Endodermal cell (in vitro differentiated cells): ENCODE measurements at regions not wholly inside any gene's neighbourhood (a gene's known extent, or its start where the extent isn't known, plus 50 kb on each side); places are given as distances from the start of the nearest gene placed in this dataset.

ENCODE experiments used
- DNase-seq: peaks from one replicate; pipeline ENCODE4 v3.0.0-alpha.2; 2017
- H3K27ac ChIP-seq: 2 replicates; pipeline ENCODE4 v1.5.1; 2013; ENCODE audit warnings: mild to moderate bottlenecking, low read depth, low read length, moderate library complexity
- H3K27me3 ChIP-seq: 2 replicates; pipeline ENCODE4 v1.6.1; 2013; ENCODE audit warnings: mild to moderate bottlenecking, low read length, moderate library complexity; ENCODE audit not compliant: insufficient read depth, control insufficient read depth, poor library complexity, severe bottlenecking
- H3K36me3 ChIP-seq: 2 replicates; pipeline ENCODE4 v1.7.0; 2013; ENCODE audit warnings: mild to moderate bottlenecking, low read length, moderate library complexity; ENCODE audit not compliant: control insufficient read depth, insufficient read depth
- H3K4me1 ChIP-seq: one replicate; pipeline ENCODE4 v1.7.0; 2013; ENCODE audit warnings: low read length; ENCODE audit not compliant: control insufficient read depth, insufficient read depth
- H3K4me3 ChIP-seq: 2 replicates; pipeline ENCODE4 v1.5.1; 2013; ENCODE audit warnings: mild to moderate bottlenecking, low read length, moderate library complexity
- H3K9ac ChIP-seq: 2 replicates; pipeline ENCODE4 v1.6.1; 2013; ENCODE audit warnings: mild to moderate bottlenecking, low read length, moderate library complexity; ENCODE audit not compliant: poor library complexity, severe bottlenecking; ENCODE audit errors: extremely low read depth
- H3K9me3 ChIP-seq: 2 replicates; pipeline ENCODE4 v1.6.1; 2013; ENCODE audit warnings: mild to moderate bottlenecking, low read length, moderate library complexity; ENCODE audit not compliant: control insufficient read depth
- H3K27ac Mint-ChIP-seq: 2 replicates; pipeline ENCODE4 v1.8.0; 2020; ENCODE audit warnings: mixed read lengths
- H3K27me3 Mint-ChIP-seq: 2 replicates; pipeline ENCODE4 v1.8.0; 2021; ENCODE audit warnings: mild to moderate bottlenecking, mixed read lengths; ENCODE audit not compliant: insufficient read depth
- H3K36me3 Mint-ChIP-seq: 2 replicates; pipeline ENCODE4 v1.8.0; 2020; ENCODE audit warnings: low read depth, mixed read lengths
- H3K4me1 Mint-ChIP-seq: 2 replicates; pipeline ENCODE4 v1.8.0; 2020; ENCODE audit warnings: mixed read lengths
- H3K4me3 Mint-ChIP-seq: 2 replicates; pipeline ENCODE4 v1.8.0; 2020; ENCODE audit warnings: mild to moderate bottlenecking, moderate library complexity, mixed read lengths
- H3K9me3 Mint-ChIP-seq: 2 replicates; pipeline ENCODE4 v1.8.0; 2020; ENCODE audit warnings: mild to moderate bottlenecking, mixed read lengths
- CTCF ChIP-seq: fragments of 200-600 bp; sonication (generic); conservative IDR thresholded peaks from 2 replicates; pipeline ENCODE4 v1.5.0; 2021; ENCODE audit warnings: antibody characterized with exemption, mild to moderate bottlenecking
- WGBS, 2 experiments: methylation state at CpG; one replicate each; pipeline versions ENCODE4 v1.1.5 to v1.1.7; 2013; ENCODE audit warnings: missing lambda C conversion rate in 2 of 2, mixed read lengths in 1 of 2; ENCODE audit not compliant: insufficient coverage in 1 of 2, insufficient read length in 1 of 2; 5-methylcytosine and 5-hydroxymethylcytosine counted together

DNA sequence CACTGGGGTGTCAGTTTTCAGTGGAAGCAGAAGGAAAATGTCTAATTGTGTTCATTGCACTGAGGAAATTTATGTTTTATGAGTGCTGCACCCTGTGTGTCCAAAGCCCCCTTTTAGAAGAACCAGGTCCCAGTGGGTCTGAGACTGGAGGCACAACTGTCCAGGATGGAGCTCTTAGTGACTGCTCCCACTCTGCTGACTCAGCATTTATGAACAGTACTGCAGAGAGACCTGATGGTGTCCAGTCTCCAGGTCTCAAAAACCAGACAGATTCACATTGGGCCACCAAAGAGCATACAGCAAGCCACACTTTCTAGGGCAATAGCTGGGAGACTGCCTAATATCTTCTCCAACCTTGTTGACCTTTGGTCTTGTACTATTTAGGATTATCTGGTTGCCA, 321.9 kb downstream of the CBLN1 start:
- no peaks in the 10 kb centered on the region for H3K4me1 Mint-ChIP-seq
- H3K27ac ChIP-seq = no peak overlapping the region
- no peaks in the 10 kb centered on the region for H3K4me1 ChIP-seq
- no peak overlapping the region for H3K9ac ChIP-seq
- H3K9me3 ChIP-seq = peaks cover 12% of the 10 kb centered on the region
- no peak for TF ChIP-seq CTCF
- no peak overlapping the region for H3K4me3 ChIP-seq
- no peak overlapping the region for H3K27ac Mint-ChIP-seq
- peaks cover 21% of the 10 kb centered on the region for H3K27me3 Mint-ChIP-seq
- DNase-seq = no peak
- H3K36me3 Mint-ChIP-seq = peaks cover 3% of the 10 kb centered on the region
- no peak overlapping the region for H3K4me3 Mint-ChIP-seq
- H3K27me3 ChIP-seq = no peaks in the 10 kb centered on the region
- no peaks in the 10 kb centered on the region for H3K36me3 ChIP-seq
- H3K9me3 Mint-ChIP-seq = peaks cover 21% of the 10 kb centered on the region

GRCh38 chr16:48959204-48959603, 322.4 kb downstream of the CBLN1 start:
- Histone ChIP-seq H3K36me3 (no peaks in the 10 kb centered on the region), H3K4me1 (no peaks in the 10 kb centered on the region), H3K27me3 (no peaks in the 10 kb centered on the region), H3K9me3 (peaks cover 12% of the 10 kb centered on the region), H3K4me3 (no peak overlapping the region), H3K9ac (no peak overlapping the region), H3K27ac (no peak overlapping the region)
- no peak for TF ChIP-seq CTCF
- H3K36me3 Mint-ChIP-seq = peaks cover 3% of the 10 kb centered on the region
- WGBS, 2 experiments = 90 to 100% methylated on average over 3 of the region's 3 CpGs
- no peak overlapping the region for H3K4me3 Mint-ChIP-seq
- peaks cover 21% of the 10 kb centered on the region for H3K9me3 Mint-ChIP-seq
- no peaks in the 10 kb centered on the region for H3K4me1 Mint-ChIP-seq
- no peak for DNase-seq
- H3K27ac Mint-ChIP-seq = no peak overlapping the region
- H3K27me3 Mint-ChIP-seq = peaks cover 21% of the 10 kb centered on the region

DNA sequence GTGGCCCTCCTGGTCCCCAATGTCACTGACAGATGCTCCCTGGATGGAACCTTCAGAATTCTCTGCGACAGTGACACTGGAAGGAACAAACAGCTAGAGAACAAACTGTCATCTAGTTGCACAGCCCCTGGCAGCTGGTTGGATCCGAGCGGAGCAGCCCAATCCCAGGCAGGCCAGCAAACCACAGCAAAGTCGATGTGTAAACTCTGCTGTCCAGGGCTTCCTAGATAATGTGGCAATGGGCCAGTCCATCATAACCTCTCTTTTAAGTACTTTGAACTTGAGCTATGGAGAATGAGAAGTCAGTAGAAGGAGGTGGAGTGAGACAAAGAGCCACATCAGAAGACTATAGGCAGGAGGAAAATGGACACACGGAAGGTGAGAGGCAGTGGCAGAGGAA, 323.0 kb downstream of the CBLN1 start:
- Mint-ChIP-seq H3K4me1 (no peaks in the 10 kb centered on the region), H3K27me3 (peaks cover 21% of the 10 kb centered on the region)
- WGBS, 2 experiments = 89 to 96% methylated on average over 3 to 5 of the region's 5 CpGs

More for the DNA sequence above, 323.0 kb downstream of the CBLN1 start:
- no peak overlapping the region for H3K4me3 Mint-ChIP-seq
- DNase-seq = no peak
- Histone ChIP-seq H3K4me3 (no peak overlapping the region), H3K9me3 (peaks cover 12% of the 10 kb centered on the region), H3K9ac (no peak overlapping the region), H3K36me3 (no peaks in the 10 kb centered on the region), H3K4me1 (no peaks in the 10 kb centered on the region), H3K27ac (no peak overlapping the region), H3K27me3 (no peaks in the 10 kb centered on the region)
- TF ChIP-seq CTCF = no peak
- H3K9me3 Mint-ChIP-seq = peaks cover 21% of the 10 kb centered on the region
- H3K27ac Mint-ChIP-seq = no peak overlapping the region
- peaks cover 3% of the 10 kb centered on the region for H3K36me3 Mint-ChIP-seq
